NCI-H1436 treated with DMSO at 0.1 percent for 48 hours (cell line): ENCODE measurements at regions not wholly inside any gene's neighbourhood (a gene's known extent, or its start where the extent isn't known, plus 50 kb on each side); places are given as distances from the start of the nearest gene placed in this dataset.
"Not testable (repeated sequence)": the region's sequence is repeated elsewhere in the genome, so short reads cannot be mapped to it uniquely, and the experiment has no call there.

Experiments used
- DNase-seq: peaks from one replicate; lab custom pipeline; 2025; lab: John Stamatoyannopoulos, UW

- DNase-seq: peak; percentile 100
These were observed 64.7 kb upstream of the CCDC39 start for GRCh38 chr3:180743813-180744590.

GRCh38 chr3:180747805-180748361, 68.6 kb upstream of the CCDC39 start:
- DNase-seq: no peak

- no peak for DNase-seq
These were observed 70.0 kb upstream of the CCDC39 start for GRCh38 chr3:180749322-180749721.

- DNase-seq: no peak
These were observed 70.5 kb upstream of the CCDC39 start for GRCh38 chr3:180749796-180750195.

GRCh38 chr3:180755556-180755955, 76.3 kb upstream of the CCDC39 start:
- DNase-seq: no peak

GRCh38 chr3:180762866-180763265, 83.6 kb upstream of the CCDC39 start:
- no peak for DNase-seq

- DNase-seq: no peak
These were observed 85.2 kb upstream of the CCDC39 start for GRCh38 chr3:180764481-180764880.

GRCh38 chr3:180770639-180771038, 91.3 kb upstream of the CCDC39 start:
- no peak for DNase-seq

- DNase-seq: no peak
These were observed 97.1 kb upstream of the CCDC39 start for GRCh38 chr3:180776433-180776832.

GRCh38 chr3:180782195-180782984, 103.1 kb upstream of the CCDC39 start:
- DNase-seq: peak; percentile 16

- DNase-seq: not testable (repeated sequence)
These were observed 106.9 kb upstream of the CCDC39 start for GRCh38 chr3:180786227-180786626.

GRCh38 chr3:180789774-180790173, 110.5 kb upstream of the CCDC39 start:
- no peak for DNase-seq

GRCh38 chr3:180798197-180798596, 114.3 kb upstream of the FXR1 start:
- no peak for DNase-seq

- DNase-seq: peak; percentile 31
These were observed 109.6 kb upstream of the FXR1 start for GRCh38 chr3:180802837-180803236.

- DNase-seq: no peak
These were observed 107.6 kb upstream of the FXR1 start for GRCh38 chr3:180804916-180805315.

GRCh38 chr3:180808823-180809575, 103.5 kb upstream of the FXR1 start:
- DNase-seq: no peak

GRCh38 chr3:180820400-180820799, 92.1 kb upstream of the FXR1 start:
- no peak for DNase-seq

GRCh38 chr3:180825964-180826363, 86.5 kb upstream of the FXR1 start:
- no peak for DNase-seq

GRCh38 chr3:180827171-180827570, 85.3 kb upstream of the FXR1 start:
- DNase-seq: no peak

GRCh38 chr3:180828001-180828720, 84.3 kb upstream of the FXR1 start:
- no peak for DNase-seq

- DNase-seq: no peak
These were observed 83.6 kb upstream of the FXR1 start for GRCh38 chr3:180828723-180829408.
